ENCODE measurements at regions not wholly inside any gene's neighbourhood (a gene's known extent, or its start where the extent isn't known, plus 50 kb on each side); places are given as distances from the start of the nearest gene placed in this dataset.

DNA sequence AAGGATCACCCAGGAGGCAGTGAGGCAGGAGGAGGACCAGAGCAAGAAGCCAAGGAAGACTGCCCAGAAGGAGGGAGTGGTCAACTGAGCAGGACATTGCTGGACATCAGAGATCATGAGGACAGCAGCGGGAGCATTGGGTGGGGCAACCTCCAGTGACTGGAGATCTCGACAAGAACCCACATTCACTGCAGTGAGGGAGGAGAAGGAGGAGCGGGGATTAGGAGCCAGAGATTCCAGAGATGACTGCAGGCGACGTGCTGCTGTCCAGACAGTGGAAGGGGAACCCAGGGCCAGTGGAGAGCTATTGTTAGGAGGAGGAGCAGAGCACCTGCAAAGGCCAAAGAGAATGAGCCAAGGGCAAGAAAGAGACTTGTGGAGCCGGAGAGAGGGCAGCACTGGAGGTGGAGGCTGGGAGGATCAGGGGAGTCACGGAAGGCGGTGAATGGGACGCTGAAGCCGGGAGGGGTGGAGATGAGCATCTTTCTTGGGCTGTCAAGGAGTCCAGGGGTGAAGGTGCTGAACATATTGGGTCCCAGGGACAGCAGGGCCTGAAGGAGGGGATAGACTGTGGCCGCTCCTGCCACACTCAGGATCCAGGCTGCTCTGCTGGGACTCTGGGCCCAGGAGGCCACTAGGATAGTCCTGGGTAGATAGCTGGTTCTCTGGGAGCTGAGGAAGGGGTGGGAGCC, 140.1 kb upstream of the UNC5B start:
- no peaks in the 10 kb centered on the region for H3K4me1 Mint-ChIP-seq
- H3K27ac Mint-ChIP-seq = no peak overlapping the region
- CTCF ChIA-PET = no interaction called here

DNA sequence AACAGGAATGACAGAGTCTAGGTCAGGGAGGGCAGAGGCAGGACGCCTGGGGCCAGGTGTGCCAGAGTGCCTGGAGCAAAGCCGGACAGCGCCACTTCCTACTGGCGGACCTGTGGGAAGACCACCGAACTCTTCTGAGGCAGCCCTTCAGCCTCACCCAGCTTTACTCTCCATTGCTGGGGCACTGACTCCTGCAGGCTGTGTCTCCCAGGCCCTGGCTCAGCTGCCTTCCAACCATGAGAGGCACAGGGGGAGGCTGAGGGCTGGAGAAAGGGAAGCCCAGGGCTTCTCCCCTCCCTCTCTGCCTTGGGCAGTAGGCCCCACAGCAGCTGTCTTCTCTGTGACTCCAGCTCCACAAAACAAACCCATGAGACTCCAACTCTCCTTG, 139.6 kb upstream of the UNC5B start:
- no peaks in the 10 kb centered on the region for H3K9me3 ChIP-seq (ENCODE audit: low read length)
- DNase-seq = no peak
- Mint-ChIP-seq H3K27ac (no peak overlapping the region), H3K4me3 (no peak overlapping the region), H3K27me3 (peaks cover under 1 to 9% of the 10 kb centered on the region in 2 donors), H3K9me3 (no peaks in the 10 kb centered on the region), H3K36me3 (no peaks in the 10 kb centered on the region), H3K4me1 (no peaks in the 10 kb centered on the region)
- H3K36me3 ChIP-seq (ENCODE audit: insufficient read depth, low read length) = no peaks in the 10 kb centered on the region
- no peak overlapping the region for H3K4me3 ChIP-seq (ENCODE audit: low read length)
- POLR2A ChIA-PET = no interaction called here
- H3K4me1 ChIP-seq (ENCODE audit: insufficient read depth, low read length) = no peaks in the 10 kb centered on the region
- no peak overlapping the region for H3K27ac ChIP-seq (ENCODE audit: low read depth, low read length)
- CTCF ChIA-PET = no interaction called here
- no peaks in the 10 kb centered on the region for H3K27me3 ChIP-seq (ENCODE audit: insufficient read depth, low read length, poor library complexity, severe bottlenecking)

More for the DNA sequence above, 140.1 kb upstream of the UNC5B start:
- Mint-ChIP-seq H3K4me3 (no peak overlapping the region), H3K27me3 (peaks cover 2 to 9% of the 10 kb centered on the region in 2 donors), H3K9me3 (no peaks in the 10 kb centered on the region), H3K36me3 (no peaks in the 10 kb centered on the region)
- Histone ChIP-seq H3K9me3 (ENCODE audit: low read length) (no peaks in the 10 kb centered on the region), H3K4me3 (ENCODE audit: low read length) (no peak overlapping the region), H3K27me3 (ENCODE audit: insufficient read depth, low read length, poor library complexity, severe bottlenecking) (no peaks in the 10 kb centered on the region), H3K4me1 (ENCODE audit: insufficient read depth, low read length) (no peaks in the 10 kb centered on the region), H3K27ac (ENCODE audit: low read depth, low read length) (no peak overlapping the region), H3K36me3 (ENCODE audit: insufficient read depth, low read length) (no peaks in the 10 kb centered on the region)
- POLR2A ChIA-PET = no interaction called here
- no peak for DNase-seq

DNA sequence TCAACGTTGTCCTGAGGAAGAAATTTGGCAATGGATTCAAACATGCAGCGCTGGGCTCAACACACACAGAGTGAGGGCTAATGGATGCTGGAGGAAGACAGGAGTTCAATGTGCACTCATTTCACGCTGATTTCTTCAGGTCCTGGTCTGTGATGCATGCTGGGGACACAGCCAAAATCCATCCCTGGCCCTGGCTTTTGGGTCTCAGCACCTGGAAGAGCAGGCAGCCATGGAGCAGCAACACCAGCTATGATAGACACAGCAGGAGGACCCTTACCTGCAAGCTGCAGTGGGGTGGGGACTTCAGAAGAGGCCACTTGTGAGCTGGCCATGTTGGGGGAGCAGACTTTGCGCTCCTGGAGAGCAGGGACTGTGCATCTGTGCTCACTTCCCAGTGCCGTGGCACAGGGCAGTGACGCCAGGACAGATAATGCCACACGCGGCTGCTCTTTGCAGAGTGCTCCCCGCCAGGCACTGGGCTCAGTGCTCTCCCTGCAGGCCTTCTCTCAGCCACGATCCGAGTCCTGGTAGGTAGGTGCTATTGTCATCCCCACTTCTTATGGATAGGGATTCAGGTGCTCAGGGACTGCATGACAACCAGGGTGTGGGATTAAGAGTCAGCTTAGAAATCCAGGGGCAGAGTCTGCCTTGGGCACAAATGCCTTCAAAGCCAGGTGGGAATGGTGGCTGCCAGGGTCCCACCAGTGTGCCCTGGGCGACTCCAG, 138.8 kb upstream of the UNC5B start:
- Mint-ChIP-seq H3K4me1 (no peaks in the 10 kb centered on the region), H3K4me3 (no peak overlapping the region), H3K27ac (no peak overlapping the region), H3K9me3 (no peaks in the 10 kb centered on the region), H3K36me3 (no peaks in the 10 kb centered on the region), H3K27me3 (peaks cover 0 to 9% of the 10 kb centered on the region in 2 donors)
- CTCF ChIA-PET = no interaction called here
- Histone ChIP-seq H3K36me3 (ENCODE audit: insufficient read depth, low read length) (no peaks in the 10 kb centered on the region), H3K4me1 (ENCODE audit: insufficient read depth, low read length) (no peaks in the 10 kb centered on the region), H3K9me3 (ENCODE audit: low read length) (no peaks in the 10 kb centered on the region), H3K27ac (ENCODE audit: low read depth, low read length) (no peak overlapping the region), H3K27me3 (ENCODE audit: insufficient read depth, low read length, poor library complexity, severe bottlenecking) (no peaks in the 10 kb centered on the region), H3K4me3 (ENCODE audit: low read length) (no peak overlapping the region)
- POLR2A ChIA-PET = no interaction called here
- DNase-seq = no peak

DNA sequence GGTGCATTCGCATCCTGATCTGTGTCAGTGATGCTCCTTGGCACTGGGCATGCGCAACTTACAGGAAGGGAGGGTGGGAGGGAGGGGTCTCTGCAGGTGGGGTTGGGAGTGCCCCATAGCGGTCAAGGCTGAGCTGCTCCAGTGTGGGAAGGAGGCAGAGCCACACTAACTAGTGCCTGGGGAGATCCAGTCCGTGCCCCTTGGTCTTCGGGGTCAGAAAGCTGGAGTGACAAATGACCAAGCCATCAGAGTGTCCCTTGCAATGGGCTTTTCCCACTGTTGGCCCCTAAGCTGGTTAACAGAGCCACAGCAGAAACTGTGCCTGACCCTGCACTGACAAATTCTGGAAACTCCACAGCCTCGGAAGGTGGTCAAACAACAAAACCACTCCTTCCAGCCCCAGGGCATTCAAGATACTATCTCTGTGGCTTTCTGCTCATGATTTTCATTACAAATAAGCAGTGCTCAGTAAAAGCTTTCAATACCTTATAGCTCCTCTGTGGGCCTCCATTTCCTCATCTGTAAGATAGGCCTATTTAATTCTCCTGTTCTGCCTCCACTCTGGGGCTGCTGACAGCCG, 138.1 kb upstream of the UNC5B start:
- H3K27ac Mint-ChIP-seq = no peak overlapping the region
- no peaks in the 10 kb centered on the region for H3K4me1 Mint-ChIP-seq
- H3K36me3 Mint-ChIP-seq = no peaks in the 10 kb centered on the region
- ChIA-PET POLR2A (no interaction called here), CTCF (no interaction called here)
- no peak overlapping the region for H3K4me3 ChIP-seq (ENCODE audit: low read length)
- H3K9me3 Mint-ChIP-seq = no peaks in the 10 kb centered on the region
- no peaks in the 10 kb centered on the region for H3K36me3 ChIP-seq (ENCODE audit: insufficient read depth, low read length)
- peaks cover 2 to 14% of the 10 kb centered on the region in 2 donors for H3K27me3 Mint-ChIP-seq
- H3K4me3 Mint-ChIP-seq = no peak overlapping the region
- no peaks in the 10 kb centered on the region for H3K4me1 ChIP-seq (ENCODE audit: insufficient read depth, low read length)
- no peak for DNase-seq
- no peak overlapping the region for H3K27ac ChIP-seq (ENCODE audit: low read depth, low read length)
- H3K9me3 ChIP-seq (ENCODE audit: low read length) = no peaks in the 10 kb centered on the region
- no peaks in the 10 kb centered on the region for H3K27me3 ChIP-seq (ENCODE audit: insufficient read depth, low read length, poor library complexity, severe bottlenecking)

DNA sequence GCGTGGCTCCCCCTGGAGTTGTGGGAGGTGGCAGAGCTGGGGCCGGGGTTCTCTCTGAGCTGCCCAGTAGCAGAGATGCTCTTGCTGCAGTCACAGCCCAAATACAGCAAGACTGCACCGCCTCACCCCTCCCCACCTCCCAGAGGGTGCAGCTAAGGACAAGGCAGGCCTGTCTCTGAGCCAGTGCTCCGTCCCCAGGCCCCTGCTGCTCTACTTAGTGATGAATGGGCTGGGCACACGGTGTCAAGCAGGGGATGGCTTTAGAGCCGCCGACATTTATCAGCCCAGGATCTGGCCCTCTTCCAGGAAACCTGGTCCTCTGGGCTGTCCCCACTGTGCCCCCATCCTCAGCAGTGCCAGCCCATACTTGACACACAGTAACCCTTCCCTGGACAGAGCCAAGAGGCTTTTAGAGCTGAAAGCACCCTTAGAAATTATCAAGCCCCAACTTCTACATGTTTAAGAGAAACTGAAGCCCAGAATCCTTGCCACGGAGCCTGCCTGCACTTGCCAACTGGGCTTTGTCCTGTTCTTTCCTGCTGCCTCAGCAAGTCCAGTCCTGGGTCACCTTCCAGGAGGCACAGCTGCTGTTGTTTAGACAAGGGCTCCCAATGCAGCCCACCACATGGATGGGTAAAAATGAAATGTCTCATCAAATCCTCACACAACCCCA, 137.1 kb upstream of the UNC5B start:
- H3K27ac ChIP-seq (ENCODE audit: low read depth, low read length) = no peak overlapping the region
- no peak for DNase-seq

DNA sequence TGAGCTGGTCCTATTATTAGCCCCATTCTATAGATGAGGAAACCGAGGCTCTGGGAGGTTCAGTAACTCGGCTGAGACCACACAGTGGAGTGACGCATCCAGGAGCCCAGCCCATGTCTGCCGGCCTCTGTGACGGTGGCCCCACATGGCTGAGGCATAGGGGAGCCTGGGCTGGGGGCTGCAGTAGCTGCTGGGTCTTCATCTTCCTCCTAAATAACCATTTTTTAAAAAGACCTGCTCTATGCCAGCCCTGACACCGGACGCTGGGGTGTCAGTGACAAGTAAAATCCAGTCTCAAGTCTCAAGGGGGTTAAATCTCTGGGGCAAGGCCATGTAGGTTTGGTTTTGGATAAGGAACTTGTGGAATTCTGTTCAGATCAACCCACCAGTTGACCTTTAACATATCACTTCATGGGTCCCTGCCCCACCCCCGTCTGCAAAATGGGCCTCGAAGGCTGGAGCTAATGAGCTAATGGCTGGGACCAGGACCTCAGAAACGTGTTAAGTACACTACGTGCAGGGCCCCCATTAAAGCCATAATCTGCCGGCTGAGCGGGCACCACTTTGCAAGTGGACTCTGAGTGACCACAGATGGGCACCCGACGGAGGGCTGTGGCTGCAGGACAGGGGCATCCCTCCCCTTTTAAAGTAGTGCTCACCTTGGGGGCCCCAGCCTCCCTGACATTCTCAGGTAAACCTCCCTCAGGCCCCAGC, 136.5 kb upstream of the UNC5B start:
- POLR2A ChIA-PET = no interaction called here
- CTCF ChIA-PET = no interaction called here
- peaks cover 2 to 13% of the 10 kb centered on the region in 2 donors for H3K27me3 Mint-ChIP-seq
- Histone ChIP-seq H3K4me1 (ENCODE audit: insufficient read depth, low read length) (no peaks in the 10 kb centered on the region), H3K4me3 (ENCODE audit: low read length) (no peak overlapping the region), H3K36me3 (ENCODE audit: insufficient read depth, low read length) (no peaks in the 10 kb centered on the region), H3K27me3 (ENCODE audit: insufficient read depth, low read length, poor library complexity, severe bottlenecking) (no peaks in the 10 kb centered on the region), H3K9me3 (ENCODE audit: low read length) (no peaks in the 10 kb centered on the region), H3K27ac (ENCODE audit: low read depth, low read length) (no peak overlapping the region)
- DNase-seq = no peak
- H3K4me1 Mint-ChIP-seq = no peaks in the 10 kb centered on the region
- H3K27ac Mint-ChIP-seq = no peak overlapping the region
- H3K4me3 Mint-ChIP-seq = no peak overlapping the region
- H3K36me3 Mint-ChIP-seq = no peaks in the 10 kb centered on the region
- H3K9me3 Mint-ChIP-seq = no peaks in the 10 kb centered on the region

More for the DNA sequence above, 137.1 kb upstream of the UNC5B start:
- no peaks in the 10 kb centered on the region for H3K36me3 Mint-ChIP-seq
- ChIA-PET CTCF (no interaction called here), POLR2A (no interaction called here)
- Histone ChIP-seq H3K4me3 (ENCODE audit: low read length) (no peak overlapping the region), H3K4me1 (ENCODE audit: insufficient read depth, low read length) (no peaks in the 10 kb centered on the region), H3K36me3 (ENCODE audit: insufficient read depth, low read length) (no peaks in the 10 kb centered on the region), H3K27me3 (ENCODE audit: insufficient read depth, low read length, poor library complexity, severe bottlenecking) (no peaks in the 10 kb centered on the region), H3K9me3 (ENCODE audit: low read length) (no peaks in the 10 kb centered on the region)
- no peaks in the 10 kb centered on the region for H3K4me1 Mint-ChIP-seq
- no peak overlapping the region for H3K4me3 Mint-ChIP-seq
- H3K27me3 Mint-ChIP-seq = peaks cover 2 to 14% of the 10 kb centered on the region in 2 donors
- no peak overlapping the region for H3K27ac Mint-ChIP-seq
- no peaks in the 10 kb centered on the region for H3K9me3 Mint-ChIP-seq

DNA sequence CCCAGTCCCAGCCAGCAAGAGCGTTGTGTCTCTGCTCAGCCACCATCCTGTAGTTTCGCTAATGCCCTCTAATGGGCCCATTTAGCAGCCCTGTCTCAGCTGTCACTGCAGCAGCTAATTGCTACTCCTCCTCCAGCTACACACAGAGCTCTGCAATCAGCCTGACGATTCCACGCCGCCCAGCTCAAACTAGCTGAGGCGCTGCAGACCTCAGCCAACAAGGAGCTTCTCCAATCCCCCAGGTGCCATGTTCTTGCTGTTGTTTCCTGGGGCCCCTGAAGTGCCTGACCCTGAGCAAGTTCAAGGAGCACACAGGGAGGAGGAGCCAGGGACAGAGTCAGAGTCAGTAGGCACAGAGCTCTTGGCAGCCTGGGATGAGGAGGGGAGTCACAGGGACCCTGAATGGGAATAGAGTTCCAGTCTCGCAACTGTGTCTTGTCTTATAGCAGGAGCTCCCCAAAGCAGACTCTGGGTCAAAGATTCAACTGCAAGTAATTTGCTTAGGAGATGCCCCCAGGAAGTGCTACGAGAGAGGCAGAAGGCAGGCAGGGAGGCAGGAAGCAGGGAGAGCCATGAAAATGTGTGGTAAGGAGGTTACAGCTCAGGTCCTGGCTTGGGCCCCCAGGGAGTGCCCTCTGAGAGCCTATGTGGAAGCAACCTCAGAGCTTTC, 135.8 kb upstream of the UNC5B start:
- Histone ChIP-seq H3K4me1 (ENCODE audit: insufficient read depth, low read length) (no peaks in the 10 kb centered on the region), H3K27ac (ENCODE audit: low read depth, low read length) (no peak overlapping the region), H3K36me3 (ENCODE audit: insufficient read depth, low read length) (no peaks in the 10 kb centered on the region), H3K9me3 (ENCODE audit: low read length) (no peaks in the 10 kb centered on the region), H3K27me3 (ENCODE audit: insufficient read depth, low read length, poor library complexity, severe bottlenecking) (no peaks in the 10 kb centered on the region), H3K4me3 (ENCODE audit: low read length) (no peak overlapping the region)
- Mint-ChIP-seq H3K4me1 (no peaks in the 10 kb centered on the region), H3K36me3 (no peaks in the 10 kb centered on the region), H3K4me3 (no peak overlapping the region), H3K27me3 (peaks cover 2 to 7% of the 10 kb centered on the region in 2 donors), H3K27ac (no peak overlapping the region), H3K9me3 (no peaks in the 10 kb centered on the region)
- CTCF ChIA-PET = no interaction called here
- no peak for DNase-seq
- POLR2A ChIA-PET = no interaction called here

Data from CD8-positive, alpha-beta memory T cell (primary cell).